ENCODE measurements at regions not wholly inside any gene's neighbourhood (a gene's known extent, or its start where the extent isn't known, plus 50 kb on each side); places are given as distances from the start of the nearest gene placed in this dataset.
"Not testable (repeated sequence)": the region's sequence is repeated elsewhere in the genome, so short reads cannot be mapped to it uniquely, and the experiment has no call there.

DNA sequence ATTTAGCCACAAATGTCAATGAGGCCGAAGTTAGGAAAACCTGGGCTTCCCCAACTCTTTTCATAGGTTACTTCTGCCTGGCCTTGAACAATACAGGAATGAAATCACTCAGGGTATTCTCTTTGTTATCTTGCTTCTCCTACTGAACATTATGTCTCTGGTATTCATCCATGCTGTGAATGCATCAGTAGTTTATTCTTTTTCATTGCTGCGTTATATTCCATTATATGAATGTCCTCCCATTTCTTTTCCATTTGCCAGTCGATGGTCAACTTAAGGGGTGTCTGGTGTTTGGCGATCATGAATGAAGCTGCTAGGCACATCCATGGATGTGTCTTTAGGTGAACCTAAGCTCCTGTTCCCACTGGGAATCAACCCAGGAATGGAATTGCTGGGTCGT is 128.3 kb downstream of the CRLF3 start:
- Histone ChIP-seq H4K8ac (ENCODE audit: low read length) (no peak overlapping the region), H2AFZ (ENCODE audit: low read depth, low read length) (no peak overlapping the region), H3K27ac (ENCODE audit: low read length, poor library complexity, severe bottlenecking) (no peak overlapping the region), H3K14ac (ENCODE audit: low read length in 2 of 2) (no peak overlapping the region), H4K91ac (ENCODE audit: low read length) (no peak overlapping the region), H3K4me1 (ENCODE audit: control insufficient read depth, insufficient read depth, low read depth, low read length) (peaks cover 7% of the 10 kb centered on the region), H3K18ac (ENCODE audit: low read depth in 1 of 2, low read length in 2 of 2) (peak overlapping the region in 1 of 2 experiments; percentile 21), H2BK12ac (ENCODE audit: low read length in 2 of 2) (no peak overlapping the region), H3K9me3 (ENCODE audit: control insufficient read depth, low read length) (no peaks in the 10 kb centered on the region), H2AK5ac (ENCODE audit: low read length, severe bottlenecking) (no peak overlapping the region), H3K36me3 (ENCODE audit: control insufficient read depth in 1 of 2, insufficient read depth in 2 of 2, low read depth in 1 of 2, low read length in 2 of 2) (no peaks in the 10 kb centered on the region), H3K79me1 (replicated peaks; ENCODE audit: low read length, poor library complexity, severe bottlenecking) (no peaks in the 10 kb centered on the region), H3K9ac (ENCODE audit: low read length) (no peak overlapping the region), H3K23ac (ENCODE audit: low read length in 2 of 2) (no peak overlapping the region), H3K4ac (ENCODE audit: low read depth in 1 of 2, low read length in 2 of 2) (no peak overlapping the region), H3K4me2 (ENCODE audit: low read length, poor library complexity, severe bottlenecking) (no peak overlapping the region), H3K4me3 (ENCODE audit: insufficient read depth in 1 of 2, low read depth in 1 of 2, low read length in 2 of 2) (no peak overlapping the region), H2BK120ac (ENCODE audit: low read depth, low read length) (no peak overlapping the region), H2BK5ac (ENCODE audit: low read depth, low read length, poor library complexity, severe bottlenecking) (no peak overlapping the region), H3K27me3 (ENCODE audit: control insufficient read depth in 1 of 2, insufficient read depth in 1 of 2, low read length in 2 of 2) (peaks cover 0 to 1% of the 10 kb centered on the region in 2 experiments), H2BK15ac (ENCODE audit: low read depth, poor library complexity, severe bottlenecking) (no peak overlapping the region)
- 99% methylated on average over 4 of the region's 5 CpGs for WGBS
- peak; percentile 35 for DNase-seq

- not testable (repeated sequence) for H4K8ac ChIP-seq (ENCODE audit: low read length); H3K4me1 ChIP-seq (ENCODE audit: control insufficient read depth, insufficient read depth, low read depth, low read length); H2AK5ac ChIP-seq (ENCODE audit: low read length, severe bottlenecking); H3K27me3 ChIP-seq (ENCODE audit: control insufficient read depth in 1 of 2, insufficient read depth in 1 of 2, low read length in 2 of 2); H3K9ac ChIP-seq (ENCODE audit: low read length); H3K4me2 ChIP-seq (ENCODE audit: low read length, poor library complexity, severe bottlenecking); H3K9me3 ChIP-seq (ENCODE audit: control insufficient read depth, low read length); H2BK15ac ChIP-seq (ENCODE audit: low read depth, poor library complexity, severe bottlenecking); H2BK12ac ChIP-seq (ENCODE audit: low read length in 2 of 2); H3K27ac ChIP-seq (ENCODE audit: low read length, poor library complexity, severe bottlenecking); H2BK5ac ChIP-seq (ENCODE audit: low read depth, low read length, poor library complexity, severe bottlenecking); H3K79me1 ChIP-seq (replicated peaks; ENCODE audit: low read length, poor library complexity, severe bottlenecking); H3K36me3 ChIP-seq (ENCODE audit: control insufficient read depth in 1 of 2, insufficient read depth in 2 of 2, low read depth in 1 of 2, low read length in 2 of 2); H3K14ac ChIP-seq (ENCODE audit: low read length in 2 of 2); H4K91ac ChIP-seq (ENCODE audit: low read length); H3K23ac ChIP-seq (ENCODE audit: low read length in 2 of 2); H2BK120ac ChIP-seq (ENCODE audit: low read depth, low read length); H2AFZ ChIP-seq (ENCODE audit: low read depth, low read length); H3K4me3 ChIP-seq (ENCODE audit: insufficient read depth in 1 of 2, low read depth in 1 of 2, low read length in 2 of 2); H3K4ac ChIP-seq (ENCODE audit: low read depth in 1 of 2, low read length in 2 of 2); H3K18ac ChIP-seq (ENCODE audit: low read depth in 1 of 2, low read length in 2 of 2)
- WGBS = 0% methylated on average over 1 of the region's 1 CpG
- peak; percentile 69 for DNase-seq
These were observed 129.2 kb downstream of the CRLF3 start for GRCh38 chr17:30695265-30695811.

DNA sequence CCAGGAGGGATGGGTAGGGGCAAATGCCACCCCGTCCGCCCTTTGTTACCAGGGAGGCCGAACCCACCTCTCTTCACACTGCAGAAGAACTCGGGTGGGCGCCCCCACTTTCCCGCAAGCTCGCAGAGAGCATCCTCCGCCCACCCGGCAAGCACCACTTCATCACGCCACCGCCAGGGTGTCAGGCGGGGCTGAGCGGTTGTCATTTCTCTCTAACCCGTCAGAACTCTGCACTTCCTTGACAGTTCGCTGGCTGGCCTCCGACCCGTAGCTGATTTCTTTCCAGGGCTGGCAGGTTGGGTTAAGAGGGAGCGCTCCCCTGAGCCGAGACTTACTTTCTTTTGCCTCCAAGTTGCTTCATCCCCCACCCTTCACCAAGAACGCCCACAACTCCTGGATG is 130.7 kb downstream of the CRLF3 start:
- not testable (repeated sequence) for H3K4me1 ChIP-seq (ENCODE audit: control insufficient read depth, insufficient read depth, low read depth, low read length); H3K9me3 ChIP-seq (ENCODE audit: control insufficient read depth, low read length); H3K27ac ChIP-seq (ENCODE audit: low read length, poor library complexity, severe bottlenecking); H3K36me3 ChIP-seq (ENCODE audit: control insufficient read depth in 1 of 2, insufficient read depth in 2 of 2, low read depth in 1 of 2, low read length in 2 of 2); H2BK12ac ChIP-seq (ENCODE audit: low read length in 2 of 2); H3K23ac ChIP-seq (ENCODE audit: low read length in 2 of 2); H3K4me3 ChIP-seq (ENCODE audit: insufficient read depth in 1 of 2, low read depth in 1 of 2, low read length in 2 of 2); H4K8ac ChIP-seq (ENCODE audit: low read length); H2BK15ac ChIP-seq (ENCODE audit: low read depth, poor library complexity, severe bottlenecking); H4K91ac ChIP-seq (ENCODE audit: low read length); H3K4ac ChIP-seq (ENCODE audit: low read depth in 1 of 2, low read length in 2 of 2); H3K18ac ChIP-seq (ENCODE audit: low read depth in 1 of 2, low read length in 2 of 2); H2AFZ ChIP-seq (ENCODE audit: low read depth, low read length); H2BK5ac ChIP-seq (ENCODE audit: low read depth, low read length, poor library complexity, severe bottlenecking); H3K27me3 ChIP-seq (ENCODE audit: control insufficient read depth in 1 of 2, insufficient read depth in 1 of 2, low read length in 2 of 2); H3K79me1 ChIP-seq (replicated peaks; ENCODE audit: low read length, poor library complexity, severe bottlenecking); H2AK5ac ChIP-seq (ENCODE audit: low read length, severe bottlenecking); H3K9ac ChIP-seq (ENCODE audit: low read length)
- WGBS = 2% methylated on average over 10 of the region's 20 CpGs
- peak overlapping the region; percentile 49 for H2BK120ac ChIP-seq (ENCODE audit: low read depth, low read length)
- peak overlapping the region; percentile 66 for H3K4me2 ChIP-seq (ENCODE audit: low read length, poor library complexity, severe bottlenecking)
- peak; percentile 25 for DNase-seq
- H3K14ac ChIP-seq (ENCODE audit: low read length in 2 of 2) = peak overlapping the region in 1 of 2 experiments; percentile 15

DNA sequence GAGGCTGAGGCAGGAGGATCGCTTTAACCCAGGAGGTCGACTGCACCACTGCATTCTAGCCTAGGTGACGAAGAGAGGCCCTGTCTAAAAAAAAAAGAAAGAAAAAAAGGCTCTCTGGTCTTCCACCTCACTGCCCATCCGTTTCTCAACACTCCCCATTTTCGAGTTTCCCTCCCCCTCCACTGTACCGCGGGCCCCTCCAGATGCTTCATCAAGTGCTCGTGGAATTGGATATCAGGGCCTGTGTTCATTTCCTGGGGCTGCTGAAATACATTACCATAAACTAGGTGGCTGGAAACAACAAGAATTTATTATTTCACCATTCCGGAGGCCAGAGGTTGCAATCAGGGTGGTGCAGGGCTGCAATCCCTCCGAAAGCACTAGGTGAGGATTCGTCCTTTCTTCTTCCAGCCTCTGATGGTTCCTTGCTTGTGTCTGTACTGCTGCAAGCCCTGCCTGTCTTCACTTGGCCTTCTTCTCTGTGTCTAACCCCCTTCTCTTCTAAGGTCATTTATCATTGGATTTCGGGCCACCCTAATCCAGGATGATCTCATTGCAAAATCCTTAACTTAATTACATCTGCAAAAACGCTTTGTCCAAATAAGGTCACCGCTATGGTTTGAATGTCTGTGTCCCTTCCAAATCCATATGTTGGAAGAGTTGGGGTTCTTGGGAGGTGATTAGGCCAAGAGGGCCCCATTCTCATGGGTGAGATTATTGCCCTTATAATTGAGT is 135.1 kb downstream of the CRLF3 start:
- H4K91ac ChIP-seq (ENCODE audit: low read length); H2BK15ac ChIP-seq (ENCODE audit: low read depth, poor library complexity, severe bottlenecking); H3K9me3 ChIP-seq (ENCODE audit: control insufficient read depth, low read length); H3K14ac ChIP-seq (ENCODE audit: low read length in 2 of 2); H2BK5ac ChIP-seq (ENCODE audit: low read depth, low read length, poor library complexity, severe bottlenecking); H3K27ac ChIP-seq (ENCODE audit: low read length, poor library complexity, severe bottlenecking); H2BK12ac ChIP-seq (ENCODE audit: low read length in 2 of 2); H4K8ac ChIP-seq (ENCODE audit: low read length); H3K36me3 ChIP-seq (ENCODE audit: control insufficient read depth in 1 of 2, insufficient read depth in 2 of 2, low read depth in 1 of 2, low read length in 2 of 2); H3K4me2 ChIP-seq (ENCODE audit: low read length, poor library complexity, severe bottlenecking); H3K27me3 ChIP-seq (ENCODE audit: control insufficient read depth in 1 of 2, insufficient read depth in 1 of 2, low read length in 2 of 2); H3K4me3 ChIP-seq (ENCODE audit: insufficient read depth in 1 of 2, low read depth in 1 of 2, low read length in 2 of 2); H2AK5ac ChIP-seq (ENCODE audit: low read length, severe bottlenecking); H3K18ac ChIP-seq (ENCODE audit: low read depth in 1 of 2, low read length in 2 of 2); H3K4ac ChIP-seq (ENCODE audit: low read depth in 1 of 2, low read length in 2 of 2); H2BK120ac ChIP-seq (ENCODE audit: low read depth, low read length); H3K79me1 ChIP-seq (replicated peaks; ENCODE audit: low read length, poor library complexity, severe bottlenecking); H3K4me1 ChIP-seq (ENCODE audit: control insufficient read depth, insufficient read depth, low read depth, low read length); H3K23ac ChIP-seq (ENCODE audit: low read length in 2 of 2); H3K9ac ChIP-seq (ENCODE audit: low read length); H2AFZ ChIP-seq (ENCODE audit: low read depth, low read length); DNase-seq: not testable (repeated sequence)
- 90% methylated on average over 9 of the region's 14 CpGs for WGBS

Measured in mesenchymal stem cell (in vitro differentiated cells and primary cell).